MM.1S (cell line): ENCODE measurements at regions not wholly inside any gene's neighbourhood (a gene's known extent, or its start where the extent isn't known, plus 50 kb on each side); places are given as distances from the start of the nearest gene placed in this dataset.

Experiments used
- EZH2phosphoT487 ChIP-seq: fragments of 300-600 bp; sonication (generic); IDR thresholded peaks from 2 replicates; pipeline ENCODE4 v1.6.1; 2018; ENCODE audit warnings: antibody characterized with exemption, low read length
- TF ChIP-seq, protein P1 (sequence below): fragments of 300-600 bp; sonication (generic); IDR thresholded peaks from 2 replicates; pipeline ENCODE4 v1.5.1; 2016; ENCODE audit warnings: antibody characterized with exemption, low read length, mixed read lengths

DNA sequence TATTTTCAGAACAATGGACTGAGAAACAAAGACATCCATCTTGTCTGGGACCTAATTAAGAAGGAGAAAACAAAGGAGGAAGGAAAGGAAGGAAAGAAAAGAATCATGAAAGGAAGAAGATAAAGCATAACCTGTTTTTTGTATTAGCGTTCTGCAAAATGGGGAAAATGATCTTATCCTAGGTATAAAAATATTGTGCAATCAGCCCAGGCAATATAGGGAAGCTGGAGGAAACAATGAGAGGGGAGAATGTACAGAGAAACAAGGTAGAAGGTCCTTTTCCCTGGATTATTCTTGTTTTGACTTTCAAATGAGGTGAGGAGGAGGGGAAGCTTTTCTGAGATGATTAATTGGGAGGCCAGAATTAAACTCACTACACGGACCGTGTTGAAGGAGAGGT is 177.9 kb downstream of the COX7C start:
- TF ChIP-seq, protein P1, sequence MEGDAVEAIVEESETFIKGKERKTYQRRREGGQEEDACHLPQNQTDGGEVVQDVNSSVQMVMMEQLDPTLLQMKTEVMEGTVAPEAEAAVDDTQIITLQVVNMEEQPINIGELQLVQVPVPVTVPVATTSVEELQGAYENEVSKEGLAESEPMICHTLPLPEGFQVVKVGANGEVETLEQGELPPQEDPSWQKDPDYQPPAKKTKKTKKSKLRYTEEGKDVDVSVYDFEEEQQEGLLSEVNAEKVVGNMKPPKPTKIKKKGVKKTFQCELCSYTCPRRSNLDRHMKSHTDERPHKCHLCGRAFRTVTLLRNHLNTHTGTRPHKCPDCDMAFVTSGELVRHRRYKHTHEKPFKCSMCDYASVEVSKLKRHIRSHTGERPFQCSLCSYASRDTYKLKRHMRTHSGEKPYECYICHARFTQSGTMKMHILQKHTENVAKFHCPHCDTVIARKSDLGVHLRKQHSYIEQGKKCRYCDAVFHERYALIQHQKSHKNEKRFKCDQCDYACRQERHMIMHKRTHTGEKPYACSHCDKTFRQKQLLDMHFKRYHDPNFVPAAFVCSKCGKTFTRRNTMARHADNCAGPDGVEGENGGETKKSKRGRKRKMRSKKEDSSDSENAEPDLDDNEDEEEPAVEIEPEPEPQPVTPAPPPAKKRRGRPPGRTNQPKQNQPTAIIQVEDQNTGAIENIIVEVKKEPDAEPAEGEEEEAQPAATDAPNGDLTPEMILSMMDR: no peak
- no peak for TF ChIP-seq EZH2phosphoT487
